K562 (cell line): ENCODE measurements at regions not wholly inside any gene's neighbourhood (a gene's known extent, or its start where the extent isn't known, plus 50 kb on each side); places are given as distances from the start of the nearest gene placed in this dataset.

ENCODE experiments used
- DNMT1 ChIP-seq: fragments of 450-650 bp; IDR thresholded peaks from 2 replicates; pipeline ENCODE4 v1.6.1; 2016; ENCODE audit warnings: antibody characterized with exemption, mild to moderate bottlenecking
- ELF1 ChIP-seq: fragments of 200-800 bp; sonication (Bioruptor generic); IDR thresholded peaks from 2 replicates; pipeline ENCODE4 v1.6.1; 2016; ENCODE audit warnings: missing genetic modification characterization, missing compliant biosample characterization
- ERF ChIP-seq: fragments of 450-650 bp; formaldehyde crosslinking; IDR thresholded peaks from 2 replicates; pipeline ENCODE4 v1.4.0; 2020; ENCODE audit warnings: mild to moderate bottlenecking, mixed read lengths
- FOXK1 ChIP-seq: sonication (generic); formaldehyde crosslinking; IDR thresholded peaks from 2 replicates; pipeline ENCODE4 v1.8.0; 2022; ENCODE audit warnings: missing genetic modification reagents, mild to moderate bottlenecking, borderline replicate concordance
- GATAD2B ChIP-seq: fragments of 450-650 bp; IDR thresholded peaks from 2 replicates; pipeline ENCODE4 v1.6.1; 2017; ENCODE audit warnings: mild to moderate bottlenecking, borderline replicate concordance
- HDAC3 ChIP-seq: fragments of 450-650 bp; IDR thresholded peaks from 2 replicates; pipeline ENCODE4 v1.6.1; 2018; ENCODE audit warnings: borderline replicate concordance, mild to moderate bottlenecking, moderate library complexity; ENCODE audit not compliant: partially characterized antibody
- MED1 ChIP-seq: sonication (generic); formaldehyde crosslinking; IDR thresholded peaks from 2 replicates; pipeline ENCODE4 v1.8.1; 2023; ENCODE audit warnings: missing genetic modification reagents, borderline replicate concordance
- NRF1 ChIP-seq, 2 experiments: fragments of 450-650 bp; IDR thresholded peaks in 1 of 2; conservative IDR thresholded peaks in 1 of 2; 2 replicates each; pipeline ENCODE4 v1.6.1; 2014; ENCODE audit warnings: mild to moderate bottlenecking in 2 of 2
- SNIP1 ChIP-seq: fragments of 450-650 bp; IDR thresholded peaks from 2 replicates; pipeline ENCODE4 v1.7.1; 2017; ENCODE audit warnings: low read depth, mild to moderate bottlenecking
- TCFL5 ChIP-seq: fragments of 250-450 bp; sonication (Bioruptor Pico); conservative IDR thresholded peaks from 2 replicates; pipeline ENCODE4 v1.6.1; 2021; ENCODE audit warnings: mild to moderate bottlenecking, moderate library complexity, matching md5 sums
- ZKSCAN8 ChIP-seq: fragments of 200-800 bp; sonication (Bioruptor generic); IDR thresholded peaks from 2 replicates; pipeline ENCODE4 v1.6.1; 2016; ENCODE audit warnings: missing genetic modification characterization, missing compliant biosample characterization
- ZNF140 ChIP-seq: fragments of 250-450 bp; sonication (Bioruptor Pico); IDR thresholded peaks from 2 replicates; pipeline ENCODE4 v1.8.0; 2021; ENCODE audit warnings: moderate library complexity, mild to moderate bottlenecking, inconsistent platforms
- ZNF143 ChIP-seq: sonication (generic); formaldehyde crosslinking; IDR thresholded peaks from 2 replicates; pipeline ENCODE4 v1.9.0; 2022; ENCODE audit warnings: mild to moderate bottlenecking, missing genetic modification reagents
- ZNF263 ChIP-seq: sonication (generic); formaldehyde crosslinking; IDR thresholded peaks from 2 replicates; pipeline ENCODE4 v1.8.0; 2022; ENCODE audit warnings: mild to moderate bottlenecking, missing genetic modification reagents, borderline replicate concordance
- ZNF347 ChIP-seq: fragments of 450-650 bp; formaldehyde crosslinking; IDR thresholded peaks from 2 replicates; pipeline ENCODE4 v1.4.0; 2020; ENCODE audit warnings: low read depth, mild to moderate bottlenecking, moderate library complexity
- TF ChIP-seq, protein P1 (sequence below), 3 experiments: fragments of 200-800 bp in 1 of 3; fragments of 250-450 bp in 1 of 3; fragments of 450-650 bp in 1 of 3; sonication (Bioruptor Pico) in 1 of 3; sonication (Bioruptor generic) in 1 of 3; formaldehyde crosslinking in 1 of 3; IDR thresholded peaks; 2 replicates each; pipeline versions ENCODE4 v1.6.1 to v1.8.0; 2016 to 2022; ENCODE audit warnings: mild to moderate bottlenecking in 2 of 3, missing genetic modification characterization in 2 of 3, missing compliant biosample characterization in 1 of 3, moderate library complexity in 1 of 3
- TF ChIP-seq, protein P2 (sequence below): sonication (generic); formaldehyde crosslinking; IDR thresholded peaks from 2 replicates; pipeline ENCODE4 v1.8.1; 2023; ENCODE audit warnings: mild to moderate bottlenecking, missing genetic modification reagents
- TF ChIP-seq, protein P3 (sequence below): sonication (generic); formaldehyde crosslinking; IDR thresholded peaks from 2 replicates; pipeline ENCODE4 v1.8.0; 2023; ENCODE audit warnings: missing genetic modification reagents, mild to moderate bottlenecking, borderline replicate concordance

DNA sequence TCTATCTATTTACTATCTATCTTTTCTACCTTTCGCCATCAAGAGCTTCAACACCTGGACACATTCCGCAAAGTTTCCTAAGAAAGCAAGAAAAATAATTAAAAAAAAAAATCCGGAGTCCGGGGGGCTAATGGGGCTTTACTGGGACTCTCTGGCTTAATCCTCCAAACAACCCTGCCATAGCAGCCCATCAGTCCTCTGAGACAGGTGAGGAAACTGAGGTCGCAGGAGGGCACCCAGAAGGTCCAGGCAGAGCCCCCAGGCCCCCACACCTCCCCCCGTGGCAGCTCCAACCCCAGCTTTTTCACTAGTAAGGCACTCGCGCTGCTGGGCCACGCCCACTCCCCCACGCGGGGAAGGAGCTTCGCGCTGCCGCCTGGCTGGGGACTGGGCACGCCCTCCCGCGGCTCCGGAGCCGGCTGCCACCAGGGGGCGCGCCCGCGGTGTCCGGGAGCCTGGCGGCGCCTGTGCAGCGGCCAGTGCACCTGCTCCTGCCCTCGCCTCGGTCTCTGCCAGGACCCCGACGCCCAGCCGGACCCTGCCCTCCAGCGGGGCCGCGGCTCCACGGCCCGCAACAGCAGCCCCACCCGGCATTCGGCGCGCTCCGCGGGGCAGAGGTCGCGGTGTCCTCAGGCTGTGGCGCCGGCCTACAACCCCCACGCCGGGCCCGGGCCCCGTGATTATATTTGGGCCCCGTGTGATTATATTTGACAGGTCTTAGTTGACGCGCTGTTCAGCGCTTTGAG is 54.1 kb upstream of the SAMD11 start (continued):
- TF ChIP-seq, protein P1, sequence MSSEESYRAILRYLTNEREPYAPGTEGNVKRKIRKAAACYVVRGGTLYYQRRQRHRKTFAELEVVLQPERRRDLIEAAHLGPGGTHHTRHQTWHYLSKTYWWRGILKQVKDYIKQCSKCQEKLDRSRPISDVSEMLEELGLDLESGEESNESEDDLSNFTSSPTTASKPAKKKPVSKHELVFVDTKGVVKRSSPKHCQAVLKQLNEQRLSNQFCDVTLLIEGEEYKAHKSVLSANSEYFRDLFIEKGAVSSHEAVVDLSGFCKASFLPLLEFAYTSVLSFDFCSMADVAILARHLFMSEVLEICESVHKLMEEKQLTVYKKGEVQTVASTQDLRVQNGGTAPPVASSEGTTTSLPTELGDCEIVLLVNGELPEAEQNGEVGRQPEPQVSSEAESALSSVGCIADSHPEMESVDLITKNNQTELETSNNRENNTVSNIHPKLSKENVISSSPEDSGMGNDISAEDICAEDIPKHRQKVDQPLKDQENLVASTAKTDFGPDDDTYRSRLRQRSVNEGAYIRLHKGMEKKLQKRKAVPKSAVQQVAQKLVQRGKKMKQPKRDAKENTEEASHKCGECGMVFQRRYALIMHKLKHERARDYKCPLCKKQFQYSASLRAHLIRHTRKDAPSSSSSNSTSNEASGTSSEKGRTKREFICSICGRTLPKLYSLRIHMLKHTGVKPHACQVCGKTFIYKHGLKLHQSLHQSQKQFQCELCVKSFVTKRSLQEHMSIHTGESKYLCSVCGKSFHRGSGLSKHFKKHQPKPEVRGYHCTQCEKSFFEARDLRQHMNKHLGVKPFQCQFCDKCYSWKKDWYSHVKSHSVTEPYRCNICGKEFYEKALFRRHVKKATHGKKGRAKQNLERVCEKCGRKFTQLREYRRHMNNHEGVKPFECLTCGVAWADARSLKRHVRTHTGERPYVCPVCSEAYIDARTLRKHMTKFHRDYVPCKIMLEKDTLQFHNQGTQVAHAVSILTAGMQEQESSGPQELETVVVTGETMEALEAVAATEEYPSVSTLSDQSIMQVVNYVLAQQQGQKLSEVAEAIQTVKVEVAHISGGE (CRISPR knock-in tag; IDR thresholded peaks at IDR 0.05): no peak
- TF ChIP-seq ZNF140 (CRISPR knock-in tag) (no peak), ERF (no peak), DNMT1 (no peak), HDAC3 (no peak), TCFL5 (no peak), FOXK1 (CRISPR knock-in tag) (no peak; the same call in 1 of the 2 replicates), SNIP1 (no peak), GATAD2B (peak; percentile 86), NRF1 (conservative IDR thresholded peaks at IDR 0.05 in 1 of 2, IDR thresholded peaks at IDR 0.05 in 1 of 2) (no peak; a peak in 2 of 4 replicates), ZNF347 (CRISPR knock-in tag) (no peak), ELF1 (tag) (no peak), ZKSCAN8 (CRISPR knock-in tag) (no peak), ZNF143 (CRISPR knock-in tag) (no peak), ZNF263 (CRISPR knock-in tag) (peak; percentile 43; the same call in 1 of the 2 replicates), MED1 (CRISPR knock-in tag) (no peak)
- TF ChIP-seq, protein P2, sequence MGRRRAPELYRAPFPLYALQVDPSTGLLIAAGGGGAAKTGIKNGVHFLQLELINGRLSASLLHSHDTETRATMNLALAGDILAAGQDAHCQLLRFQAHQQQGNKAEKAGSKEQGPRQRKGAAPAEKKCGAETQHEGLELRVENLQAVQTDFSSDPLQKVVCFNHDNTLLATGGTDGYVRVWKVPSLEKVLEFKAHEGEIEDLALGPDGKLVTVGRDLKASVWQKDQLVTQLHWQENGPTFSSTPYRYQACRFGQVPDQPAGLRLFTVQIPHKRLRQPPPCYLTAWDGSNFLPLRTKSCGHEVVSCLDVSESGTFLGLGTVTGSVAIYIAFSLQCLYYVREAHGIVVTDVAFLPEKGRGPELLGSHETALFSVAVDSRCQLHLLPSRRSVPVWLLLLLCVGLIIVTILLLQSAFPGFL (CRISPR knock-in tag): no peak
- TF ChIP-seq, protein P3, sequence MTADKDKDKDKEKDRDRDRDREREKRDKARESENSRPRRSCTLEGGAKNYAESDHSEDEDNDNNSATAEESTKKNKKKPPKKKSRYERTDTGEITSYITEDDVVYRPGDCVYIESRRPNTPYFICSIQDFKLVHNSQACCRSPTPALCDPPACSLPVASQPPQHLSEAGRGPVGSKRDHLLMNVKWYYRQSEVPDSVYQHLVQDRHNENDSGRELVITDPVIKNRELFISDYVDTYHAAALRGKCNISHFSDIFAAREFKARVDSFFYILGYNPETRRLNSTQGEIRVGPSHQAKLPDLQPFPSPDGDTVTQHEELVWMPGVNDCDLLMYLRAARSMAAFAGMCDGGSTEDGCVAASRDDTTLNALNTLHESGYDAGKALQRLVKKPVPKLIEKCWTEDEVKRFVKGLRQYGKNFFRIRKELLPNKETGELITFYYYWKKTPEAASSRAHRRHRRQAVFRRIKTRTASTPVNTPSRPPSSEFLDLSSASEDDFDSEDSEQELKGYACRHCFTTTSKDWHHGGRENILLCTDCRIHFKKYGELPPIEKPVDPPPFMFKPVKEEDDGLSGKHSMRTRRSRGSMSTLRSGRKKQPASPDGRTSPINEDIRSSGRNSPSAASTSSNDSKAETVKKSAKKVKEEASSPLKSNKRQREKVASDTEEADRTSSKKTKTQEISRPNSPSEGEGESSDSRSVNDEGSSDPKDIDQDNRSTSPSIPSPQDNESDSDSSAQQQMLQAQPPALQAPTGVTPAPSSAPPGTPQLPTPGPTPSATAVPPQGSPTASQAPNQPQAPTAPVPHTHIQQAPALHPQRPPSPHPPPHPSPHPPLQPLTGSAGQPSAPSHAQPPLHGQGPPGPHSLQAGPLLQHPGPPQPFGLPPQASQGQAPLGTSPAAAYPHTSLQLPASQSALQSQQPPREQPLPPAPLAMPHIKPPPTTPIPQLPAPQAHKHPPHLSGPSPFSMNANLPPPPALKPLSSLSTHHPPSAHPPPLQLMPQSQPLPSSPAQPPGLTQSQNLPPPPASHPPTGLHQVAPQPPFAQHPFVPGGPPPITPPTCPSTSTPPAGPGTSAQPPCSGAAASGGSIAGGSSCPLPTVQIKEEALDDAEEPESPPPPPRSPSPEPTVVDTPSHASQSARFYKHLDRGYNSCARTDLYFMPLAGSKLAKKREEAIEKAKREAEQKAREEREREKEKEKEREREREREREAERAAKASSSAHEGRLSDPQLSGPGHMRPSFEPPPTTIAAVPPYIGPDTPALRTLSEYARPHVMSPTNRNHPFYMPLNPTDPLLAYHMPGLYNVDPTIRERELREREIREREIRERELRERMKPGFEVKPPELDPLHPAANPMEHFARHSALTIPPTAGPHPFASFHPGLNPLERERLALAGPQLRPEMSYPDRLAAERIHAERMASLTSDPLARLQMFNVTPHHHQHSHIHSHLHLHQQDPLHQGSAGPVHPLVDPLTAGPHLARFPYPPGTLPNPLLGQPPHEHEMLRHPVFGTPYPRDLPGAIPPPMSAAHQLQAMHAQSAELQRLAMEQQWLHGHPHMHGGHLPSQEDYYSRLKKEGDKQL (CRISPR knock-in tag): no peak
